A549 (cell line): ENCODE measurements at regions not wholly inside any gene's neighbourhood (a gene's known extent, or its start where the extent isn't known, plus 50 kb on each side); places are given as distances from the start of the nearest gene placed in this dataset.

Experiments used
- ATAC-seq, 2 experiments: fragments of 200-7000 bp in 1 of 2; fragments of >200 bp in 1 of 2; cut with Nextera tagmentation in 1 of 2; cut with Tn5 transposase in 1 of 2; 3 replicates each; pipeline versions ENCODE4 v1.8.0 to v1.9.1; 2018 to 2020; ENCODE audit warnings: mild to moderate bottlenecking in 1 of 2, moderate library complexity in 1 of 2
- CTCF ChIA-PET: fragments of 300-600 bp; sonication (Branson Sonifier 250); formaldehyde crosslinking; extraction: SDS; loops from one replicate; lab custom pipeline; 2021; ENCODE audit warnings: antibody characterized with exemption, inconsistent platforms; lab: Yijun Ruan, JAX
- POLR2A ChIA-PET: fragments of 350-600 bp; formaldehyde crosslinking; extraction: SDS; loops from one replicate; lab custom pipeline; 2021; ENCODE audit warnings: antibody characterized with exemption, inconsistent platforms; lab: Yijun Ruan, JAX
- DNase-seq, 2 experiments: peaks; one replicate each; pipeline versions ENCODE4 v3.0.0 to v3.0.0-alpha.2; 2011 to 2016; ENCODE audit warnings: low read depth in 1 of 2, low spot score in 1 of 2
- FAIRE-seq: peaks from 2 replicates; lab custom pipeline; 2011; peaks lifted over from hg19 to GRCh38; lab: Jason Lieb, UNC
- H3K27ac ChIP-seq, 2 experiments: fragments of >200 bp; sonication (Bioruptor Twin); formaldehyde crosslinking; 3 replicates each; pipeline ENCODE4 v1.5.1; 2016 to 2017
- H3K4me1 ChIP-seq: fragments of >200 bp; sonication (Bioruptor Twin); formaldehyde crosslinking; 3 replicates; pipeline ENCODE4 v1.6.1; 2016
- H3K4me2 ChIP-seq: fragments of >200 bp; sonication (Bioruptor Twin); formaldehyde crosslinking; 3 replicates; pipeline ENCODE4 v1.6.1; 2016
- H3K4me3 ChIP-seq: fragments of >200 bp; sonication (Bioruptor Twin); formaldehyde crosslinking; 3 replicates; pipeline ENCODE4 v1.5.1; 2016
- H3K9me3 ChIP-seq: fragments of >200 bp; sonication (Bioruptor Twin); formaldehyde crosslinking; 3 replicates; pipeline ENCODE4 v1.6.1; 2016
- BHLHE40 ChIP-seq: IDR thresholded peaks from 2 replicates; pipeline ENCODE4 v1.6.1; 2012; ENCODE audit warnings: low read depth, low read length, inconsistent platforms
- CBX8 ChIP-seq: fragments of 200-600 bp; sonication (generic); IDR thresholded peaks from 2 replicates; pipeline ENCODE4 v1.6.1; 2016
- CHD2 ChIP-seq: fragments of 150-350 bp; IDR thresholded peaks from 2 replicates; pipeline ENCODE4 v1.6.1; 2014; ENCODE audit warnings: low read length; ENCODE audit not compliant: partially characterized antibody
- CHD4 ChIP-seq: fragments of 200-600 bp; sonication (generic); IDR thresholded peaks from 2 replicates; pipeline ENCODE4 v1.6.1; 2016; ENCODE audit warnings: antibody characterized with exemption, mild to moderate bottlenecking, borderline replicate concordance
- EHF ChIP-seq: fragments of 250-450 bp; sonication (Bioruptor Pico); IDR thresholded peaks from 2 replicates; pipeline ENCODE4 v1.5.0; 2020; ENCODE audit warnings: mild to moderate bottlenecking
- ESRRA ChIP-seq: fragments of 150-350 bp; IDR thresholded peaks from 2 replicates; pipeline ENCODE4 v1.6.1; 2014; ENCODE audit warnings: mild to moderate bottlenecking, low read length, borderline replicate concordance
- FOSL2 ChIP-seq, 2 experiments: fragments of 450-650 bp in 1 of 2; fragments of >200 bp in 1 of 2; sonication (Bioruptor Twin) in 1 of 2; formaldehyde crosslinking; IDR thresholded peaks; 2 replicates each; pipeline versions ENCODE4 v1.5.0 to v1.6.1; 2016 to 2020; ENCODE audit warnings: mild to moderate bottlenecking in 1 of 2, moderate library complexity in 1 of 2
- HOXB13 ChIP-seq: fragments of 250-450 bp; sonication (Bioruptor Pico); IDR thresholded peaks from 2 replicates; pipeline ENCODE4 v1.5.0; 2020; ENCODE audit warnings: low read depth, mild to moderate bottlenecking, moderate library complexity
- HOXB5 ChIP-seq: fragments of 250-450 bp; sonication (Bioruptor Pico); IDR thresholded peaks from 2 replicates; pipeline ENCODE4 v1.5.0; 2020; ENCODE audit warnings: mild to moderate bottlenecking, moderate library complexity
- JUN ChIP-seq, 2 experiments: fragments of >200 bp; sonication (Bioruptor Twin); formaldehyde crosslinking; IDR thresholded peaks; 2 replicates in 1 of 2; 3 replicates in 1 of 2; pipeline ENCODE4 v1.6.1; 2016 to 2017
- JUNB ChIP-seq: fragments of >200 bp; sonication (Bioruptor Twin); formaldehyde crosslinking; IDR thresholded peaks from 2 replicates; pipeline ENCODE4 v1.6.1; 2016
- KDM5A ChIP-seq: fragments of 200-600 bp; sonication (generic); IDR thresholded peaks from 2 replicates; pipeline ENCODE4 v1.6.1; 2016; ENCODE audit warnings: antibody characterized with exemption, mild to moderate bottlenecking
- NFE2L2 ChIP-seq: fragments of 150-350 bp; conservative IDR thresholded peaks from 2 replicates; pipeline ENCODE4 v1.6.1; 2014; ENCODE audit warnings: low read length
- NPAS2 ChIP-seq: fragments of 250-450 bp; sonication (Bioruptor Pico); IDR thresholded peaks from 2 replicates; pipeline ENCODE4 v1.8.0; 2022; ENCODE audit warnings: mild to moderate bottlenecking, moderate library complexity, borderline replicate concordance
- POLR2A ChIP-seq: IDR thresholded peaks from 2 replicates; pipeline ENCODE4 v1.6.1; 2012; ENCODE audit warnings: mild to moderate bottlenecking, low read length
- POLR2AphosphoS2 ChIP-seq: conservative IDR thresholded peaks from 2 replicates; pipeline ENCODE4 v1.6.1; 2012; ENCODE audit warnings: low read length, improper control_type of control experiment, inconsistent platforms
- RAD21 ChIP-seq, 2 experiments: fragments of >200 bp in 1 of 2; sonication (Bioruptor Twin) in 1 of 2; formaldehyde crosslinking in 1 of 2; IDR thresholded peaks in 1 of 2; conservative IDR thresholded peaks in 1 of 2; 2 replicates in 1 of 2; 3 replicates in 1 of 2; pipeline ENCODE4 v1.6.1; 2012 to 2018; ENCODE audit warnings: inconsistent platforms in 1 of 2
- RARB ChIP-seq: fragments of 250-450 bp; sonication (Bioruptor Pico); IDR thresholded peaks from 2 replicates; pipeline ENCODE4 v1.8.0; 2021; ENCODE audit warnings: mild to moderate bottlenecking, moderate library complexity
- RFX5 ChIP-seq: fragments of 450-650 bp; IDR thresholded peaks from 2 replicates; pipeline ENCODE4 v1.7.1; 2014; ENCODE audit warnings: antibody characterized with exemption, mild to moderate bottlenecking, moderate library complexity
- SMC3 ChIP-seq: fragments of >200 bp; sonication (Bioruptor Twin); formaldehyde crosslinking; IDR thresholded peaks from 3 replicates; pipeline ENCODE4 v1.6.1; 2018; ENCODE audit warnings: inconsistent platforms
- TFCP2L1 ChIP-seq: fragments of 250-450 bp; sonication (Bioruptor Pico); IDR thresholded peaks from 2 replicates; pipeline ENCODE4 v1.5.0; 2021; ENCODE audit warnings: mild to moderate bottlenecking
- TP53 ChIP-seq: fragments of 250-450 bp; sonication (Bioruptor Pico); IDR thresholded peaks from 2 replicates; pipeline ENCODE4 v1.5.0; 2021; ENCODE audit warnings: mild to moderate bottlenecking, moderate library complexity
- ZFP36 ChIP-seq: fragments of 450-650 bp; IDR thresholded peaks from 2 replicates; pipeline ENCODE4 v1.6.1; 2014; ENCODE audit warnings: borderline replicate concordance; ENCODE audit not compliant: partially characterized antibody
- WGBS: methylation state at CpG from one replicate; pipeline ENCODE4 v1.1.6; 2017; ENCODE audit errors: missing lambda C conversion rate; 5-methylcytosine and 5-hydroxymethylcytosine counted together
- TF ChIP-seq, protein P1 (sequence below): fragments of >200 bp; sonication (Bioruptor Twin); formaldehyde crosslinking; IDR thresholded peaks from 3 replicates; pipeline ENCODE4 v1.6.1; 2016
- TF ChIP-seq, protein P2 (sequence below): fragments of 450-650 bp; IDR thresholded peaks from 2 replicates; pipeline ENCODE4 v1.6.1; 2014; ENCODE audit warnings: antibody characterized with exemption
- TF ChIP-seq, protein P3 (sequence below): fragments of >200 bp; sonication (Bioruptor Twin); formaldehyde crosslinking; IDR thresholded peaks from 3 replicates; pipeline ENCODE4 v1.5.1; 2016
- TF ChIP-seq, protein P4 (sequence below): fragments of 250-450 bp; sonication (Bioruptor Pico); IDR thresholded peaks from 2 replicates; pipeline ENCODE4 v1.5.0; 2021; ENCODE audit warnings: mild to moderate bottlenecking, moderate library complexity, borderline replicate concordance
- TF ChIP-seq, protein P5 (sequence below): IDR thresholded peaks from 2 replicates; pipeline ENCODE4 v1.6.1; 2012

DNA sequence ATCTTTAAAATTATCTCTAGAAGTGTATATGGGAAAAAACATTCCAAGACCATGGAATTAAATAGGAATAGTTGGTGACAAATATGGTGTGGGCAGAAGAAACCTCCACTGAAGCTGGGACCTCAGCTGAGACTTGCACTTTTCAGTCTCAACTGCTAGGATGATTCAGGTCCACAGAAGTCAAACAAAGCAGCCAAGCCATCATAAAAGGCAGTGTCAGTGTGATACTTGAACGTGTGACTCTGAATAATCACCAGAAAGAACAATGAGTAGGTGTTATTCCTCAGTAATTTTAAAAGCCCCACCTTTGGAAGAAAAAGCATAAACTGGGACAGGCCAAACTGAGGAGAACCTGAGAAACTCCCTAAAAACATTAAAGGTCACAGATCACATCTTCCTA lies 90.7 kb downstream of the ZNF281 start:
- Histone ChIP-seq H3K4me2 (no peak overlapping the region), H3K27ac (peak overlapping the region; percentile 45 to 62), H3K4me3 (no peak overlapping the region), H3K9me3 (no peaks in the 10 kb centered on the region), H3K4me1 (peaks cover 50% of the 10 kb centered on the region)
- ChIA-PET CTCF (interaction anchor here (1.2 to 1.3 kb wide), 2 partner anchors 12 to 169 kb away, joined by 3 read pairs; no protein-coding TSS in a partner anchor), POLR2A (no interaction called here)
- FAIRE-seq = no peak
- TF ChIP-seq HOXB5 (CRISPR knock-in tag) (no peak), EHF (CRISPR knock-in tag) (no peak), CBX8 (no peak), ESRRA (no peak), TP53 (no peak), JUNB (no peak), CHD4 (no peak), SMC3 (no peak), FOSL2 (IDR thresholded peaks at IDR 0.05) (no peak), FOSL2 (CRISPR knock-in tag; IDR thresholded peaks at IDR 0.05) (no peak), BHLHE40 (no peak), RARB (CRISPR knock-in tag) (no peak), KDM5A (no peak), TFCP2L1 (CRISPR knock-in tag) (no peak), POLR2AphosphoS2 (no peak), ZFP36 (no peak), RAD21 (conservative IDR thresholded peaks at IDR 0.05 in 1 of 2, IDR thresholded peaks at IDR 0.05 in 1 of 2) (no peak), NFE2L2 (no peak), CHD2 (no peak)
- TF ChIP-seq, protein P1, sequence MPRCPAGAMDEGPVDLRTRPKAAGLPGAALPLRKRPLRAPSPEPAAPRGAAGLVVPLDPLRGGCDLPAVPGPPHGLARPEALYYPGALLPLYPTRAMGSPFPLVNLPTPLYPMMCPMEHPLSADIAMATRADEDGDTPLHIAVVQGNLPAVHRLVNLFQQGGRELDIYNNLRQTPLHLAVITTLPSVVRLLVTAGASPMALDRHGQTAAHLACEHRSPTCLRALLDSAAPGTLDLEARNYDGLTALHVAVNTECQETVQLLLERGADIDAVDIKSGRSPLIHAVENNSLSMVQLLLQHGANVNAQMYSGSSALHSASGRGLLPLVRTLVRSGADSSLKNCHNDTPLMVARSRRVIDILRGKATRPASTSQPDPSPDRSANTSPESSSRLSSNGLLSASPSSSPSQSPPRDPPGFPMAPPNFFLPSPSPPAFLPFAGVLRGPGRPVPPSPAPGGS = no peak
- TF ChIP-seq, protein P2, sequence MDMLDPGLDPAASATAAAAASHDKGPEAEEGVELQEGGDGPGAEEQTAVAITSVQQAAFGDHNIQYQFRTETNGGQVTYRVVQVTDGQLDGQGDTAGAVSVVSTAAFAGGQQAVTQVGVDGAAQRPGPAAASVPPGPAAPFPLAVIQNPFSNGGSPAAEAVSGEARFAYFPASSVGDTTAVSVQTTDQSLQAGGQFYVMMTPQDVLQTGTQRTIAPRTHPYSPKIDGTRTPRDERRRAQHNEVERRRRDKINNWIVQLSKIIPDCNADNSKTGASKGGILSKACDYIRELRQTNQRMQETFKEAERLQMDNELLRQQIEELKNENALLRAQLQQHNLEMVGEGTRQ = no peak
- no peak for ATAC-seq
- DNase-seq = no peak
- WGBS = 0% methylated on average over 1 of the region's 1 CpG

DNA sequence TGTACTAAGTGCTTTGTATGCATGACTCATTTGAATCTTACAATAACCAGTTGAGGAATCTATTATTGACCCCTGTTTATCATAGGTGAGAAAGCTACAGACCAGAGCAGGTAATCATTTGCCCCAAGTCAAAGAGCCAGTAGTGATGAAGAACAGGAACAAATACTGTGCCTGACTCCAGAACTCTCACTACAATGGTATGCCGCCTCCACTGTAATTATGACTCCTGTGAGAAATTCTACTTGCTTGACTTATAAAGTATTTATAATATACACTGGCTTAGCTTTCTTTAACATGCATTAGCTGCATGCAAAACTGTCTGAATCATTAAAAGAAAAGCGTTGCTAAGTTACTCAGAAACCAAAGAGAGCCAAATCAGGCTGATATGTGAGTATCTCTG lies 92.6 kb downstream of the ZNF281 start:
- ATAC-seq = peak in 1 of 2 experiments; percentile 54; a peak in 3 of 6 replicates
- Histone ChIP-seq H3K9me3 (no peaks in the 10 kb centered on the region), H3K4me3 (no peak overlapping the region), H3K27ac (peak overlapping the region; percentile 80 to 87; a peak in 5 of 6 replicates), H3K4me2 (peak overlapping the region; percentile 87; the same call in 2 of the 3 replicates), H3K4me1 (peaks cover 61% of the 10 kb centered on the region)
- ChIA-PET CTCF (interaction anchor here (0.6 to 1.3 kb wide), 3 partner anchors 9 to 170 kb away, joined by 3 to 4 read pairs (median 4); no protein-coding TSS in a partner anchor), POLR2A (no interaction called here)
- TF ChIP-seq FOSL2 (IDR thresholded peaks at IDR 0.05) (no peak), FOSL2 (CRISPR knock-in tag; IDR thresholded peaks at IDR 0.05) (peak; percentile 58), HOXB13 (CRISPR knock-in tag) (no peak), POLR2A (no peak), NPAS2 (CRISPR knock-in tag) (no peak)
- DNase-seq = peak in 1 of 2 experiments; percentile 29
- FAIRE-seq = no peak
- 37% methylated on average over 2 of the region's 2 CpGs for WGBS

DNA sequence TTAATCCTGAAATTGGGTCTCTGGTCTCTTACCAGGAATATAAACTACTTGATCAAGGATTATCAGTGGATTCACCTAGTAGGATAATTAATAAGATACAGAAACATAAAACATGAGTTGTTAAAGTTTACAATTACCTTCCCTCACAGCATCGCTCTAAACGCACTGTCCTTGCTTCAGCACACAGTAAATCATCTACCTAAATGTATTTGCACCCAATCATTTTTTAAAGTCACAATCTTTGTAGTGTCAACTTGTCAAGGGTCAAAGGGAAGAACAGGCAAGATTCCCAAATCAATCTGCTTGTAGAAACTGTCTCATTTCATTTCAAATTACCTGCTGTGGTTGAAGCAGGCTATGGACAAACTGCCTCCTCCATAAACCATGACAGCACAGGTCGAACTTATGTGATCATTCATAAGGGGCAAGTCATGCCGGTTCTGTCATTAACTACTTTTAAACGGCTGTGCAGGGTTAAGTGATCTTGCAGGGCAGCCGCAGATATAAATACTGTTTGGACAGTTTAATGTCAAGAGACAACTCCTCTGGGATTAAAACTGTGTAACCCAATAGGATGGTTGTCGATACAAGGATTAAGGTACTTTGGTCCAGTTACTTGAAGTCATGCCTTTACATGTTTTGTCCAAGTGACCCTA lies 93.6 kb downstream of the ZNF281 start:
- no peak overlapping the region for H3K4me3 ChIP-seq
- ATAC-seq (no peak), FAIRE-seq (no peak), DNase-seq (no peak)
- H3K4me2 ChIP-seq = peak overlapping the region; percentile 87
- H3K4me1 ChIP-seq = peaks cover 61% of the 10 kb centered on the region
- ChIA-PET CTCF (interaction anchor here (0.6 to 1.3 kb wide), 4 partner anchors 8 to 171 kb away, joined by 3 to 4 read pairs (median 4); no protein-coding TSS in a partner anchor), POLR2A (no interaction called here)
- no peaks in the 10 kb centered on the region for H3K9me3 ChIP-seq
- 58% methylated on average over 7 of the region's 7 CpGs for WGBS
- H3K27ac ChIP-seq = peak overlapping the region; percentile 80 to 87
- TF ChIP-seq, protein P3, sequence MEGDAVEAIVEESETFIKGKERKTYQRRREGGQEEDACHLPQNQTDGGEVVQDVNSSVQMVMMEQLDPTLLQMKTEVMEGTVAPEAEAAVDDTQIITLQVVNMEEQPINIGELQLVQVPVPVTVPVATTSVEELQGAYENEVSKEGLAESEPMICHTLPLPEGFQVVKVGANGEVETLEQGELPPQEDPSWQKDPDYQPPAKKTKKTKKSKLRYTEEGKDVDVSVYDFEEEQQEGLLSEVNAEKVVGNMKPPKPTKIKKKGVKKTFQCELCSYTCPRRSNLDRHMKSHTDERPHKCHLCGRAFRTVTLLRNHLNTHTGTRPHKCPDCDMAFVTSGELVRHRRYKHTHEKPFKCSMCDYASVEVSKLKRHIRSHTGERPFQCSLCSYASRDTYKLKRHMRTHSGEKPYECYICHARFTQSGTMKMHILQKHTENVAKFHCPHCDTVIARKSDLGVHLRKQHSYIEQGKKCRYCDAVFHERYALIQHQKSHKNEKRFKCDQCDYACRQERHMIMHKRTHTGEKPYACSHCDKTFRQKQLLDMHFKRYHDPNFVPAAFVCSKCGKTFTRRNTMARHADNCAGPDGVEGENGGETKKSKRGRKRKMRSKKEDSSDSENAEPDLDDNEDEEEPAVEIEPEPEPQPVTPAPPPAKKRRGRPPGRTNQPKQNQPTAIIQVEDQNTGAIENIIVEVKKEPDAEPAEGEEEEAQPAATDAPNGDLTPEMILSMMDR = no peak
- TF ChIP-seq RFX5 = no peak
- TF ChIP-seq, protein P4, sequence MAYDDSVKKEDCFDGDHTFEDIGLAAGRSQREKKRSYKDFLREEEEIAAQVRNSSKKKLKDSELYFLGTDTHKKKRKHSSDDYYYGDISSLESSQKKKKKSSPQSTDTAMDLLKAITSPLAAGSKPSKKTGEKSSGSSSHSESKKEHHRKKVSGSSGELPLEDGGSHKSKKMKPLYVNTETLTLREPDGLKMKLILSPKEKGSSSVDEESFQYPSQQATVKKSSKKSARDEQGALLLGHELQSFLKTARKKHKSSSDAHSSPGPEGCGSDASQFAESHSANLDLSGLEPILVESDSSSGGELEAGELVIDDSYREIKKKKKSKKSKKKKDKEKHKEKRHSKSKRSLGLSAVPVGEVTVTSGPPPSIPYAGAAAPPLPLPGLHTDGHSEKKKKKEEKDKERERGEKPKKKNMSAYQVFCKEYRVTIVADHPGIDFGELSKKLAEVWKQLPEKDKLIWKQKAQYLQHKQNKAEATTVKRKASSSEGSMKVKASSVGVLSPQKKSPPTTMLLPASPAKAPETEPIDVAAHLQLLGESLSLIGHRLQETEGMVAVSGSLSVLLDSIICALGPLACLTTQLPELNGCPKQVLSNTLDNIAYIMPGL = no peak
- TF ChIP-seq TP53 = no peak
- no peak for TF ChIP-seq KDM5A
- no peak for TF ChIP-seq TFCP2L1 (CRISPR knock-in tag)
- no peak for TF ChIP-seq JUN (IDR thresholded peaks at IDR 0.05)
- TF ChIP-seq, protein P5, sequence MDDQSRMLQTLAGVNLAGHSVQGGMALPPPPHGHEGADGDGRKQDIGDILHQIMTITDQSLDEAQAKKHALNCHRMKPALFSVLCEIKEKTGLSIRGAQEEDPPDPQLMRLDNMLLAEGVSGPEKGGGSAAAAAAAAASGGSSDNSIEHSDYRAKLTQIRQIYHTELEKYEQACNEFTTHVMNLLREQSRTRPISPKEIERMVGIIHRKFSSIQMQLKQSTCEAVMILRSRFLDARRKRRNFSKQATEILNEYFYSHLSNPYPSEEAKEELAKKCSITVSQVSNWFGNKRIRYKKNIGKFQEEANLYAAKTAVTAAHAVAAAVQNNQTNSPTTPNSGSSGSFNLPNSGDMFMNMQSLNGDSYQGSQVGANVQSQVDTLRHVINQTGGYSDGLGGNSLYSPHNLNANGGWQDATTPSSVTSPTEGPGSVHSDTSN = no peak
- no peak for TF ChIP-seq RARB (CRISPR knock-in tag)
